ENCODE measurements at regions not wholly inside any gene's neighbourhood (a gene's known extent, or its start where the extent isn't known, plus 50 kb on each side); places are given as distances from the start of the nearest gene placed in this dataset.

DNA sequence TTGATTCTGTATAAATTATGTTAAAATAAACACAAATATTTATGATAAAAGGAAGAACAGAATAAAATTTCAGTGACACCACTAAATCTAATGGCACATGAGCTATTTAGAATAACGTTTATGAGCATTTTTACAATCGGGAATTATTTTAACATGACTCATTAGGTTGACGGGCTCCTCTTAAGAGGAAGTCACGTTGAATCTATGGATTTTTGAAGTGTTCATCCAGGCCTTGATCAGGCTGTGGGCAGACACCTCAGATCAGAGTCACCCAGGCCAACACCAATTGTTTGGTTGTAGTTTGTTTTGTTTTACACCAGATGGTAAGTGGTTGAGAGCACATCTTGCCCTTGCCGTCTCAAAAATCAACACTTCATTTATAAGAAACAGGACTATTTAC, 257.8 kb downstream of the FOXO1 start:
- TF ChIP-seq SALL2 (tag by site-specific recombination; IDR thresholded peaks at IDR 0.05; ENCODE audit: borderline replicate concordance) (no peak), ZNF624 (tag by site-specific recombination; IDR thresholded peaks at IDR 0.05) (no peak), ZNF837 (tag by site-specific recombination; IDR thresholded peaks at IDR 0.05) (no peak), ZNF830 (tag by site-specific recombination; IDR thresholded peaks at IDR 0.05; ENCODE audit: low read depth) (no peak), ZNF214 (tag by site-specific recombination; IDR thresholded peaks at IDR 0.05; ENCODE audit: borderline replicate concordance) (no peak), ZNF133 (tag by site-specific recombination; IDR thresholded peaks at IDR 0.05) (no peak), ZBTB20 (tag by site-specific recombination; IDR thresholded peaks at IDR 0.05) (no peak), ZBTB48 (tag by site-specific recombination; IDR thresholded peaks at IDR 0.05) (no peak), ZNF791 (tag by site-specific recombination; IDR thresholded peaks at IDR 0.05) (no peak)
- TF ChIP-seq, protein P1, sequence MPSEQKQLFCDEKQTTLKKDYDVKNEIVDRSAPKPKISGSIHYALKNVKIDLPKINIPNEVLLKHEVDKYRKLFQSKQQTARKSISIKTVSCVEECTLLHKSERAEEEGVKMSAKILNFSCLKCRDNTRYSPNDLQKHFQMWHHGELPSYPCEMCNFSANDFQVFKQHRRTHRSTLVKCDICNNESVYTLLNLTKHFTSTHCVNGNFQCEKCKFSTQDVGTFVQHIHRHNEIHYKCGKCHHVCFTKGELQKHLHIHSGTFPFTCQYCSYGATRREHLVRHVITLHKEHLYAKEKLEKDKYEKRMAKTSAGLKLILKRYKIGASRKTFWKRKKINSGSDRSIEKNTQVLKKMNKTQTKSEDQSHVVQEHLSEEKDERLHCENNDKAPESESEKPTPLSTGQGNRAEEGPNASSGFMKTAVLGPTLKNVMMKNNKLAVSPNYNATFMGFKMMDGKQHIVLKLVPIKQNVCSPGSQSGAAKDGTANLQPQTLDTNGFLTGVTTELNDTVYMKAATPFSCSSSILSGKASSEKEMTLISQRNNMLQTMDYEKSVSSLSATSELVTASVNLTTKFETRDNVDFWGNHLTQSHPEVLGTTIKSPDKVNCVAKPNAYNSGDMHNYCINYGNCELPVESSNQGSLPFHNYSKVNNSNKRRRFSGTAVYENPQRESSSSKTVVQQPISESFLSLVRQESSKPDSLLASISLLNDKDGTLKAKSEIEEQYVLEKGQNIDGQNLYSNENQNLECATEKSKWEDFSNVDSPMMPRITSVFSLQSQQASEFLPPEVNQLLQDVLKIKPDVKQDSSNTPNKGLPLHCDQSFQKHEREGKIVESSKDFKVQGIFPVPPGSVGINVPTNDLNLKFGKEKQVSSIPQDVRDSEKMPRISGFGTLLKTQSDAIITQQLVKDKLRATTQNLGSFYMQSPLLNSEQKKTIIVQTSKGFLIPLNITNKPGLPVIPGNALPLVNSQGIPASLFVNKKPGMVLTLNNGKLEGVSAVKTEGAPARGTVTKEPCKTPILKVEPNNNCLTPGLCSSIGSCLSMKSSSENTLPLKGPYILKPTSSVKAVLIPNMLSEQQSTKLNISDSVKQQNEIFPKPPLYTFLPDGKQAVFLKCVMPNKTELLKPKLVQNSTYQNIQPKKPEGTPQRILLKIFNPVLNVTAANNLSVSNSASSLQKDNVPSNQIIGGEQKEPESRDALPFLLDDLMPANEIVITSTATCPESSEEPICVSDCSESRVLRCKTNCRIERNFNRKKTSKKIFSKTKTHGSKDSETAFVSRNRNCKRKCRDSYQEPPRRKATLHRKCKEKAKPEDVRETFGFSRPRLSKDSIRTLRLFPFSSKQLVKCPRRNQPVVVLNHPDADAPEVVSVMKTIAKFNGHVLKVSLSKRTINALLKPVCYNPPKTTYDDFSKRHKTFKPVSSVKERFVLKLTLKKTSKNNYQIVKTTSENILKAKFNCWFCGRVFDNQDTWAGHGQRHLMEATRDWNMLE (tag by site-specific recombination; conservative IDR thresholded peaks at IDR 0.05; ENCODE audit: low read depth), result no peak
- TF ChIP-seq, protein P2, sequence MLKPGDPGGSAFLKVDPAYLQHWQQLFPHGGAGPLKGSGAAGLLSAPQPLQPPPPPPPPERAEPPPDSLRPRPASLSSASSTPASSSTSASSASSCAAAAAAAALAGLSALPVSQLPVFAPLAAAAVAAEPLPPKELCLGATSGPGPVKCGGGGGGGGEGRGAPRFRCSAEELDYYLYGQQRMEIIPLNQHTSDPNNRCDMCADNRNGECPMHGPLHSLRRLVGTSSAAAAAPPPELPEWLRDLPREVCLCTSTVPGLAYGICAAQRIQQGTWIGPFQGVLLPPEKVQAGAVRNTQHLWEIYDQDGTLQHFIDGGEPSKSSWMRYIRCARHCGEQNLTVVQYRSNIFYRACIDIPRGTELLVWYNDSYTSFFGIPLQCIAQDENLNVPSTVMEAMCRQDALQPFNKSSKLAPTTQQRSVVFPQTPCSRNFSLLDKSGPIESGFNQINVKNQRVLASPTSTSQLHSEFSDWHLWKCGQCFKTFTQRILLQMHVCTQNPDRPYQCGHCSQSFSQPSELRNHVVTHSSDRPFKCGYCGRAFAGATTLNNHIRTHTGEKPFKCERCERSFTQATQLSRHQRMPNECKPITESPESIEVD (tag by site-specific recombination; IDR thresholded peaks at IDR 0.05), result no peak
- Histone ChIP-seq H3K36me3 (ENCODE audit: control insufficient read depth in 2 of 2, insufficient read depth in 1 of 2, low read length in 2 of 2) (no peaks in the 10 kb centered on the region), H3K9me3 (ENCODE audit: control insufficient read depth, insufficient read depth, low read depth, low read length) (no peaks in the 10 kb centered on the region), H3K4me3 (ENCODE audit: low read depth, low read length) (no peak overlapping the region), H3K27ac (ENCODE audit: extremely low read depth, low read depth, low read length) (no peak overlapping the region), H3K4me1 (ENCODE audit: control insufficient read depth, insufficient read depth, low read length) (no peaks in the 10 kb centered on the region)
- ChIA-PET POLR2A (no interaction called here), CTCF (interaction anchor here (0.5 to 1.3 kb wide), 2 partner anchors 34 to 339 kb away, joined by 3 read pairs; no protein-coding TSS in a partner anchor)

DNA sequence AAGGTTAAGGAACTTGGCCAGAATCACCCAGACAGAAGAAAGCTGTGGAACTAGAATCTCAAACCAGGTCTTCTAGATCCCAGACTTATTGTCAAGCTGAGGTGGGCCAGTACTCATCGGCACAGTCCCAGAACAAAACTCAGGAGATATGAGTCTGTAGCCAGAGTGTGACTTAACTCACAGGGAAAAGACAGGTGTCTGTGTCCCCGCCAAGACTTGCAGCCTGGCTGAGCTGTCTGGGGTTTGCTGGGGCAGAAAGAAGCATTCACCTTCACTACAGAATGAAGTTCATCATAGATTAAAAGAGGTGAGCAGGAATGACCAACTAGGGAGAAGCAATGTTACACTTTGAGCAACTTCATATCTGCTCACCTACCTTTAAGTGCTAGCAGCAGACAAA, 257.2 kb downstream of the FOXO1 start:
- no peak overlapping the region for H3K27ac ChIP-seq (ENCODE audit: extremely low read depth, low read depth, low read length)
- H3K4me3 ChIP-seq (ENCODE audit: low read depth, low read length), result no peak overlapping the region
- H3K9me3 ChIP-seq (ENCODE audit: control insufficient read depth, insufficient read depth, low read depth, low read length), result no peaks in the 10 kb centered on the region
- no peaks in the 10 kb centered on the region for H3K36me3 ChIP-seq (ENCODE audit: control insufficient read depth in 2 of 2, insufficient read depth in 1 of 2, low read length in 2 of 2)
- no peaks in the 10 kb centered on the region for H3K4me1 ChIP-seq (ENCODE audit: control insufficient read depth, insufficient read depth, low read length)
- ChIA-PET CTCF (no interaction called here), POLR2A (no interaction called here)
- TF ChIP-seq, protein P3, sequence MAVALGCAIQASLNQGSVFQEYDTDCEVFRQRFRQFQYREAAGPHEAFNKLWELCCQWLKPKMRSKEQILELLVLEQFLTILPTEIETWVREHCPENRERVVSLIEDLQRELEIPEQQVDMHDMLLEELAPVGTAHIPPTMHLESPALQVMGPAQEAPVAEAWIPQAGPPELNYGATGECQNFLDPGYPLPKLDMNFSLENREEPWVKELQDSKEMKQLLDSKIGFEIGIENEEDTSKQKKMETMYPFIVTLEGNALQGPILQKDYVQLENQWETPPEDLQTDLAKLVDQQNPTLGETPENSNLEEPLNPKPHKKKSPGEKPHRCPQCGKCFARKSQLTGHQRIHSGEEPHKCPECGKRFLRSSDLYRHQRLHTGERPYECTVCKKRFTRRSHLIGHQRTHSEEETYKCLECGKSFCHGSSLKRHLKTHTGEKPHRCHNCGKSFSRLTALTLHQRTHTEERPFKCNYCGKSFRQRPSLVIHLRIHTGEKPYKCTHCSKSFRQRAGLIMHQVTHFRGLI (tag by site-specific recombination; IDR thresholded peaks at IDR 0.05), result no peak
- TF ChIP-seq, protein P4, sequence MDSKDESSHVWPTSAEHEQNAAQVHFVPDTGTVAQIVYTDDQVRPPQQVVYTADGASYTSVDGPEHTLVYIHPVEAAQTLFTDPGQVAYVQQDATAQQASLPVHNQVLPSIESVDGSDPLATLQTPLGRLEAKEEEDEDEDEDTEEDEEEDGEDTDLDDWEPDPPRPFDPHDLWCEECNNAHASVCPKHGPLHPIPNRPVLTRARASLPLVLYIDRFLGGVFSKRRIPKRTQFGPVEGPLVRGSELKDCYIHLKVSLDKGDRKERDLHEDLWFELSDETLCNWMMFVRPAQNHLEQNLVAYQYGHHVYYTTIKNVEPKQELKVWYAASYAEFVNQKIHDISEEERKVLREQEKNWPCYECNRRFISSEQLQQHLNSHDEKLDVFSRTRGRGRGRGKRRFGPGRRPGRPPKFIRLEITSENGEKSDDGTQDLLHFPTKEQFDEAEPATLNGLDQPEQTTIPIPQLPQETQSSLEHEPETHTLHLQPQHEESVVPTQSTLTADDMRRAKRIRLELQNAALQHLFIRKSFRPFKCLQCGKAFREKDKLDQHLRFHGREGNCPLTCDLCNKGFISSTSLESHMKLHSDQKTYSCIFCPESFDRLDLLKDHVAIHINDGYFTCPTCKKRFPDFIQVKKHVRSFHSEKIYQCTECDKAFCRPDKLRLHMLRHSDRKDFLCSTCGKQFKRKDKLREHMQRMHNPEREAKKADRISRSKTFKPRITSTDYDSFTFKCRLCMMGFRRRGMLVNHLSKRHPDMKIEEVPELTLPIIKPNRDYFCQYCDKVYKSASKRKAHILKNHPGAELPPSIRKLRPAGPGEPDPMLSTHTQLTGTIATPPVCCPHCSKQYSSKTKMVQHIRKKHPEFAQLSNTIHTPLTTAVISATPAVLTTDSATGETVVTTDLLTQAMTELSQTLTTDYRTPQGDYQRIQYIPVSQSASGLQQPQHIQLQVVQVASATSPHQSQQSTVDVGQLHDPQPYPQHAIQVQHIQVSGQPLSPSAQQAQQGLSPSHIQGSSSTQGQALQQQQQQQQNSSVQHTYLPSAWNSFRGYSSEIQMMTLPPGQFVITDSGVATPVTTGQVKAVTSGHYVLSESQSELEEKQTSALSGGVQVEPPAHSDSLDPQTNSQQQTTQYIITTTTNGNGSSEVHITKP (tag by site-specific recombination; IDR thresholded peaks at IDR 0.05), result no peak
- TF ChIP-seq ZFHX2 (tag by site-specific recombination; conservative IDR thresholded peaks at IDR 0.05) (no peak), ZSCAN16 (tag by site-specific recombination; IDR thresholded peaks at IDR 0.05) (no peak), ZBTB21 (tag by site-specific recombination; IDR thresholded peaks at IDR 0.05) (no peak)
- TF ChIP-seq, protein P5, sequence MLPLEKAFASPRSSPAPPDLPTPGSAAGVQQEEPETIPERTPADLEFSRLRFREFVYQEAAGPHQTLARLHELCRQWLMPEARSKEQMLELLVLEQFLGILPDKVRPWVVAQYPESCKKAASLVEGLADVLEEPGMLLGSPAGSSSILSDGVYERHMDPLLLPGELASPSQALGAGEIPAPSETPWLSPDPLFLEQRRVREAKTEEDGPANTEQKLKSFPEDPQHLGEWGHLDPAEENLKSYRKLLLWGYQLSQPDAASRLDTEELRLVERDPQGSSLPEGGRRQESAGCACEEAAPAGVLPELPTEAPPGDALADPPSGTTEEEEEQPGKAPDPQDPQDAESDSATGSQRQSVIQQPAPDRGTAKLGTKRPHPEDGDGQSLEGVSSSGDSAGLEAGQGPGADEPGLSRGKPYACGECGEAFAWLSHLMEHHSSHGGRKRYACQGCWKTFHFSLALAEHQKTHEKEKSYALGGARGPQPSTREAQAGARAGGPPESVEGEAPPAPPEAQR (tag by site-specific recombination; IDR thresholded peaks at IDR 0.05), result no peak
- TF ChIP-seq, protein P6, sequence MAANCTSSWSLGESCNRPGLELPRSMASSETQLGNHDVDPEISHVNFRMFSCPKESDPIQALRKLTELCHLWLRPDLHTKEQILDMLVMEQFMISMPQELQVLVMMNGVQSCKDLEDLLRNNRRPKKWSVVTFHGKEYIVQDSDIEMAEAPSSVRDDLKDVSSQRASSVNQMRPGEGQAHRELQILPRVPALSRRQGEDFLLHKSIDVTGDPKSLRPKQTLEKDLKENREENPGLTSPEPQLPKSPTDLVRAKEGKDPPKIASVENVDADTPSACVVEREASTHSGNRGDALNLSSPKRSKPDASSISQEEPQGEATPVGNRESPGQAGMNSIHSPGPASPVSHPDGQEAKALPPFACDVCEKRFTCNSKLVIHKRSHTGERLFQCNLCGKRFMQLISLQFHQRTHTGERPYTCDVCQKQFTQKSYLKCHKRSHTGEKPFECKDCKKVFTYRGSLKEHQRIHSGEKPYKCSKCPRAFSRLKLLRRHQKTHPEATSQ (tag by site-specific recombination; IDR thresholded peaks at IDR 0.05), result no peak
